Upper lobe of right lung (tissue), 1 donor: ENCODE measurements at regions not wholly inside any gene's neighbourhood (a gene's known extent, or its start where the extent isn't known, plus 50 kb on each side); places are given as distances from the start of the nearest gene placed in this dataset.

Source experiments
- ATAC-seq: fragments of 200-7000 bp; cut with Tn5 transposase; one replicate; pipeline ENCODE4 v1.9.1; 2020; ENCODE audit warnings: mild to moderate bottlenecking, moderate library complexity
- DNase-seq: peaks from one replicate; pipeline ENCODE4 v3.0.0-alpha.2; 2020
- H3K27ac ChIP-seq: fragments of 200-600 bp; one replicate; pipeline ENCODE4 v1.8.0; 2022
- H3K27me3 ChIP-seq: fragments of 200-600 bp; one replicate; pipeline ENCODE4 v1.8.0; 2022; ENCODE audit warnings: mild to moderate bottlenecking
- H3K36me3 ChIP-seq: fragments of 200-600 bp; one replicate; pipeline ENCODE4 v1.8.0; 2022
- H3K4me1 ChIP-seq: fragments of 200-600 bp; one replicate; pipeline ENCODE4 v1.8.0; 2022
- H3K4me3 ChIP-seq: fragments of 200-600 bp; one replicate; pipeline ENCODE4 v1.8.0; 2022; ENCODE audit warnings: mild to moderate bottlenecking
- H3K9me3 ChIP-seq: fragments of 200-600 bp; one replicate; pipeline ENCODE4 v1.8.0; 2022
- intact Hi-C: fragments of 100-400 bp; cut with DNase I; formaldehyde crosslinking; loops from one replicate; pipeline ENCODE4 v1.11.0; 2022
- TF ChIP-seq, protein P1 (sequence below): fragments of 200-600 bp; IDR thresholded peaks from one replicate; pipeline ENCODE4 v1.8.0; 2022; ENCODE audit warnings: antibody characterized with exemption
- donor health status: DM: no; HTN: yes; CAD: no; lungs with severe emphysema.

DNA sequence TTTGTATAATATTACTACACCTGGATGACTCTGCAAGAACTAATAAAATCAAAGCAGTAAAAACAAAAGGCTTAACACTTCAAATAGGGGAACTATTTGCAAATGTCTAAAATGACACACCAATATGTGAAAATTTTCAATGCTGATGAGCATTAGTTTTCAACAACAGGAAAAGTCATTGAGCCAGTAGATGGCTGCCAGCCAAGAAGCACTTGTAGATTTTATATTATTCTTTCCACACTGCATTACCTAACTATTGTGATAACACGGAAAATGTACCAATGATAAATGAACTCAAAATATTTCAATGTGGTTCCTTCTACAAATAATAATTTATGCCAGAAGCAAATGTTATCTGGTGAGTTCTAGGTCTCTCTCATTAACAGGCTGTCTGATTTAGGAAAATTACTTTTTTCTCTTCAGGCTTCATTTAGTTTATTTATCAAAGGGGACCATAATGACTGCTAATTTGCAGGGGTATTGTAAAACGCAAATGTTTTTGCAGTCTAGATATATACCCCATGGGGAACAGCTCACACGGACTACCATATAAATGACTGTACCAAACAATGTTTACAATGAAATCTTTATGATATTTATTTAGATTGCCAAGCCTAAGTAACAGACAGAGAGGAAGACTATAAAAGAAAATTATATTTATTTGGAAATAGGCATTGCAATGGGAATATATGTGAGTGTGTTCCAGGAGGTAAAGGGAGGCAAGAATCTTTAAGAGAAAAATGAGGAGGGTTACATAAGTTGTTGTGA lies 407.8 kb downstream of the LIG4 start:
- no peaks in the 10 kb centered on the region for H3K9me3 ChIP-seq
- ATAC-seq, result no peak
- no peaks in the 10 kb centered on the region for H3K36me3 ChIP-seq
- TF ChIP-seq, protein P1, sequence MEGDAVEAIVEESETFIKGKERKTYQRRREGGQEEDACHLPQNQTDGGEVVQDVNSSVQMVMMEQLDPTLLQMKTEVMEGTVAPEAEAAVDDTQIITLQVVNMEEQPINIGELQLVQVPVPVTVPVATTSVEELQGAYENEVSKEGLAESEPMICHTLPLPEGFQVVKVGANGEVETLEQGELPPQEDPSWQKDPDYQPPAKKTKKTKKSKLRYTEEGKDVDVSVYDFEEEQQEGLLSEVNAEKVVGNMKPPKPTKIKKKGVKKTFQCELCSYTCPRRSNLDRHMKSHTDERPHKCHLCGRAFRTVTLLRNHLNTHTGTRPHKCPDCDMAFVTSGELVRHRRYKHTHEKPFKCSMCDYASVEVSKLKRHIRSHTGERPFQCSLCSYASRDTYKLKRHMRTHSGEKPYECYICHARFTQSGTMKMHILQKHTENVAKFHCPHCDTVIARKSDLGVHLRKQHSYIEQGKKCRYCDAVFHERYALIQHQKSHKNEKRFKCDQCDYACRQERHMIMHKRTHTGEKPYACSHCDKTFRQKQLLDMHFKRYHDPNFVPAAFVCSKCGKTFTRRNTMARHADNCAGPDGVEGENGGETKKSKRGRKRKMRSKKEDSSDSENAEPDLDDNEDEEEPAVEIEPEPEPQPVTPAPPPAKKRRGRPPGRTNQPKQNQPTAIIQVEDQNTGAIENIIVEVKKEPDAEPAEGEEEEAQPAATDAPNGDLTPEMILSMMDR, result no peak
- no peak for DNase-seq
- no peak overlapping the region for H3K27ac ChIP-seq
- H3K4me1 ChIP-seq, result no peaks in the 10 kb centered on the region
- no peak overlapping the region for H3K4me3 ChIP-seq
- intact Hi-C loops, result no loop called here
- no peaks in the 10 kb centered on the region for H3K27me3 ChIP-seq

DNA sequence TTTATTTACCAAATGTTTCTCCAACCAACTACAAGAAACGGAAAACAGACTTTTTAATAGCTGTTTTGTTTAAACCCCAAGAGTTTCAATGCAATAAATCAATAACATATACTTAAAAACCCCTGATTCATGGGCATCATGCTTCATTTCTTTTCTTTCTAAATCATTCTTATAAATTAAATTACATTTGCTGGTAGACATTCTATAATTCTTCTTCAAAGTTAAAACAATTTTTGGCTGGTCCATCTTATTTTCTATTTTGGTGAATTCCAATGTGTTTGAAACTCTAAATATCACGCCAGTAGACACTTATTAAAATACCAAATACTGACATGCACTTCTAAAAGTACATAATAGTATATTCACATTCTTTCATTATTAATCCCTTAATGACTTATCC lies 408.6 kb downstream of the LIG4 start:
- no peaks in the 10 kb centered on the region for H3K9me3 ChIP-seq
- no peaks in the 10 kb centered on the region for H3K4me1 ChIP-seq
- TF ChIP-seq, protein P1, result no peak
- no peak for ATAC-seq
- no peak overlapping the region for H3K4me3 ChIP-seq
- H3K27me3 ChIP-seq, result no peaks in the 10 kb centered on the region
- DNase-seq, result no peak
- no peaks in the 10 kb centered on the region for H3K36me3 ChIP-seq
- H3K27ac ChIP-seq, result no peak overlapping the region
- intact Hi-C loops, result no loop called here

DNA sequence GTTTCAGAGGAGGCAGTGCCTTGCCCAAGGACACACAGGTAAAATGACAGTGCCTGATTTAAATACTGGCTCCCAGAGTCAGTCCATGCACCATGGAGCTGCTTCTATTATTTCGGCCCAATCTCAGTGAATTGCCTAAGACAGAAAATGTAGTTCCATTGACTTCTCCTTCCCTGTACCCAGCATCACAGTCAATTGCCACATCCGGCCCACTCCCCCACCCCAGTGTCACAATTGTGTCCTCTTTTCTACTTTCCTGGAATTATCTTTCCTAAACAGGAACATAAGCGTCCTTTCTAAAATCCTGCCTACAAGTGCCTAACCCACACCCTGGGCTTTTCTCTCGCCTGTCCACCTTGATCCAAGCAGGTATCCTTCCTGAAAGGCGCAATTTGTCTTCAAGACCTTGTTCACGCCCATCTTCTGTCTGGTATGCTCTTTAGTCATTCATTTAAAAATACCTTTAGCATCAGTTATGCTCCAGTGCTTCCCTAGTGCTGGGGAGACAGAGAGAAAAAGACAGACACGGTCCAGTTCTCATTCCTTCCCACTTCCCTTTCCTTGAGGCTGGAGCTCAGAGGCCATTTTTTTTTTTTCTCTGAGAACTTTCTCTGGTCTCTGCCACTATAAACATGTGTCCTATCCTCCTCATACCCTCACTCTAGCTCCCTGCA lies 411.4 kb downstream of the LIG4 start:
- no peak for ATAC-seq
- no peak overlapping the region for H3K27ac ChIP-seq
- no peaks in the 10 kb centered on the region for H3K9me3 ChIP-seq
- TF ChIP-seq, protein P1, result no peak
- H3K4me3 ChIP-seq, result no peak overlapping the region
- H3K27me3 ChIP-seq, result no peaks in the 10 kb centered on the region
- H3K4me1 ChIP-seq, result no peaks in the 10 kb centered on the region
- intact Hi-C loops, result no loop called here
- no peaks in the 10 kb centered on the region for H3K36me3 ChIP-seq
- DNase-seq, result no peak

DNA sequence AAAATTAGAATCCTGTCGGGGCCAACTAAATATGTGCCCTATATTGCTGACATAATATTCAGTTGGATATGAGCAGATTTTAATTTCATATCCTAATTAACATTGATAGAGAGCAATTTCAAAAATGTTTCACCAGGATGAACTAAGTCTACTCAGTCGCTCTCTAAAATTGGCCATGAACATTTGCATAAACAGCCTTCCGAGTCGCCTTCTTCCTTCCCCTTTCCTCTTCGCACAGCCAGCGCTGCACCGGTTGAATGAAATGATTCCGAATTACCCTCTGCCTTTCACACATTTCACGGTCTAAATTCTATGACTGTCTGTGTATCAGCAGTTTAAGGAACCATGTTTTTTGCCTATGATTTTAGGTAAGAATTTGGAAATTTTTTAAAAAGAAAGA lies 413.7 kb downstream of the LIG4 start:
- Histone ChIP-seq H3K4me1 (no peaks in the 10 kb centered on the region), H3K27me3 (no peaks in the 10 kb centered on the region), H3K27ac (no peak overlapping the region), H3K4me3 (no peak overlapping the region), H3K9me3 (no peaks in the 10 kb centered on the region), H3K36me3 (no peaks in the 10 kb centered on the region)
- no peak for DNase-seq
- TF ChIP-seq, protein P1, result no peak
- no peak for ATAC-seq
- intact Hi-C loops, result no loop called here

DNA sequence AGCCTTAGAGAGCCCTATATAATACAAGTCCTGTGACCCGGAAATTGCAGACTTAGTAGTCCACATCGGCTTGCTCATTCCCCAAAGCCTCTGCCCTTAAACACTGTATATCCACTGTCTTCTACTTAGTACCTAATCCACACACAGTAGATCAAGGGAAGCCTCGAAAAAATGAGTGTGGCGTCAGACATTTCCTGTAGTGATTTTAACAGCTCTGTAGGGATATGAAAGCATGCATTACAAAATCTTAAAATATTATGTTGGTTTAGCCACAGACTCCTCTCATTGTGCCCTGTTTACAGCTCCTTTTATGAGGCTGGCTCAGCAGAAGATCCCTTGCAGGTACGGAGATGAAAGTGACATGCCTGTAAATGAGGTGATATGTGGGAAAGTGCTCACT lies 416.3 kb downstream of the LIG4 start:
- TF ChIP-seq, protein P1, result no peak
- Histone ChIP-seq H3K4me3 (no peak overlapping the region), H3K27me3 (no peaks in the 10 kb centered on the region), H3K27ac (no peak overlapping the region), H3K36me3 (no peaks in the 10 kb centered on the region), H3K4me1 (no peaks in the 10 kb centered on the region), H3K9me3 (no peaks in the 10 kb centered on the region)
- intact Hi-C loops, result no loop called here
- ATAC-seq (no peak), DNase-seq (no peak)
